OCI-LY7 (cell line): ENCODE measurements at regions not wholly inside any gene's neighbourhood (a gene's known extent, or its start where the extent isn't known, plus 50 kb on each side); places are given as distances from the start of the nearest gene placed in this dataset.
"Not testable (repeated sequence)": the region's sequence is repeated elsewhere in the genome, so short reads cannot be mapped to it uniquely, and the experiment has no call there.

Source experiments
- BruUV-seq: library from RNA; stranded (reverse); fragments of 400-500 nt; replicated peaks from 2 replicates; lab custom pipeline; 2021; lab: Mats Ljungman, UMichigan
- CTCF ChIA-PET: fragments of 300-600 bp; sonication (Branson Sonifier 250); formaldehyde crosslinking; loops from one replicate; lab custom pipeline; 2022; ENCODE audit warnings: antibody characterized with exemption; ENCODE audit not compliant: unreplicated experiment; lab: Charles Lee
- POLR2A ChIA-PET: fragments of 300-600 bp; sonication (Branson Sonifier 250); formaldehyde crosslinking; loops from one replicate; lab custom pipeline; 2022; ENCODE audit warnings: antibody characterized with exemption; lab: Charles Lee
- DNase-seq: peaks from one replicate; pipeline ENCODE4 v3.0.0-alpha.2; 2015; ENCODE audit warnings: low spot score
- H2AFZ ChIP-seq: fragments of 200-600 bp; sonication (generic), shearing (Covaris generic); 2 replicates; pipeline ENCODE4 v1.6.1; 2014; ENCODE audit warnings: mild to moderate bottlenecking, antibody characterized with exemption, low read length, moderate library complexity
- H3K27ac ChIP-seq: fragments of 200-600 bp; sonication (generic); 2 replicates; pipeline ENCODE4 v1.5.1; 2014; ENCODE audit warnings: mixed run types, low read depth, mild to moderate bottlenecking, moderate library complexity, low read length, inconsistent platforms; ENCODE audit not compliant: poor library complexity, severe bottlenecking
- H3K36me3 ChIP-seq: fragments of 200-600 bp; sonication (generic); 2 replicates; pipeline ENCODE4 v1.6.1; 2014; ENCODE audit warnings: mild to moderate bottlenecking, antibody characterized with exemption, low read length, moderate library complexity, mixed read lengths; ENCODE audit not compliant: insufficient read depth
- H3K4me1 ChIP-seq: fragments of 200-600 bp; sonication (generic); 2 replicates; pipeline ENCODE4 v1.5.1; 2014; ENCODE audit warnings: mild to moderate bottlenecking, low read length; ENCODE audit not compliant: insufficient read depth, poor library complexity, severe bottlenecking
- H3K4me2 ChIP-seq: fragments of 200-600 bp; sonication (generic); 2 replicates; pipeline ENCODE4 v1.6.1; 2014; ENCODE audit warnings: mild to moderate bottlenecking, low read length
- H3K4me3 ChIP-seq: fragments of 200-600 bp; sonication (generic); 2 replicates; pipeline ENCODE4 v1.5.1; 2014; ENCODE audit warnings: mild to moderate bottlenecking, low read depth, low read length; ENCODE audit not compliant: poor library complexity, severe bottlenecking
- H3K79me2 ChIP-seq: fragments of 200-600 bp; sonication (generic); 2 replicates; pipeline ENCODE4 v1.6.1; 2016; ENCODE audit warnings: low read depth, mild to moderate bottlenecking, low read length, moderate library complexity, mixed read lengths; ENCODE audit not compliant: insufficient read depth
- H3K9me2 ChIP-seq: fragments of 200-600 bp; sonication (generic); 2 replicates; pipeline ENCODE4 v1.6.1; 2016; ENCODE audit warnings: mild to moderate bottlenecking, low read length, mixed read lengths; ENCODE audit not compliant: insufficient read depth
- H3K9me3 ChIP-seq: fragments of 200-600 bp; sonication (generic); 2 replicates; pipeline ENCODE4 v1.6.1; 2014; ENCODE audit warnings: mild to moderate bottlenecking, mixed run types, low read length, mixed read lengths
- H4K20me1 ChIP-seq: fragments of 200-600 bp; sonication (generic); 2 replicates; pipeline ENCODE4 v1.6.1; 2014; ENCODE audit warnings: mild to moderate bottlenecking, antibody characterized with exemption, low read length, moderate library complexity, mixed read lengths; ENCODE audit not compliant: insufficient read depth
- EZH2phosphoT487 ChIP-seq: fragments of 200-600 bp; sonication (generic); IDR thresholded peaks from 2 replicates; pipeline ENCODE4 v1.6.1; 2018; ENCODE audit warnings: low read depth, borderline replicate concordance, mild to moderate bottlenecking, mixed run types, antibody characterized with exemption, low read length, moderate library complexity, mixed read lengths
- intact Hi-C: fragments of 100-400 bp; cut with micrococcal nuclease; formaldehyde crosslinking; loops from one replicate; pipeline ENCODE4 v1.10.0; 2022; ENCODE audit not compliant: unreplicated experiment
- TF ChIP-seq, protein P1 (sequence below): fragments of 200-600 bp; sonication (generic); conservative IDR thresholded peaks from 2 replicates; pipeline ENCODE4 v1.5.1; 2014; ENCODE audit warnings: mild to moderate bottlenecking, antibody characterized with exemption, low read length, moderate library complexity, mixed read lengths

DNA sequence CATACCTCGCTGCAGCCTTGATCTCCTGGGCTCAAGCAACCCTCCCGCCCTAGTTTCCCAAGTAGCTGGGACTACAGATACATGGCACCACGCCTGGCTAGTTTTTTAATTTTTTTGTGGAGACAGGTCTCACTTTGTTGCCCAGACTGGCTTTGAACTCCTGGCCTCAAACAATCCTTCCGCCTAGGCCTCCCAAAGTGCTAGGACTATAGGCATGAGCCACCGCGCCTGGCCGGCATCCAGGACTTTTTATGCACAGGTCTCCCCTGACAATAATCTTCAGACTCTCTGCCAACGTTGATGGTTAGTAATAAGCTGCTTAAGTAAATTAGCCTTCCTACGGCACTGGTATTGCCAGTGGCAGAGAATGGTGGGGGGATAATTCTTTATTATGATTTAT, 110.5 kb upstream of the MTHFD1L start:
- no peaks in the 10 kb centered on the region for H3K9me2 ChIP-seq
- no peak overlapping the region for H2AFZ ChIP-seq
- BruUV-seq = no TSS peak
- POLR2A ChIA-PET = no interaction called here
- no peaks in the 10 kb centered on the region for H3K36me3 ChIP-seq
- intact Hi-C loops = no loop called here
- H3K4me2 ChIP-seq = no peak overlapping the region
- H3K79me2 ChIP-seq = no peaks in the 10 kb centered on the region
- H4K20me1 ChIP-seq = no peaks in the 10 kb centered on the region
- H3K4me1 ChIP-seq = no peaks in the 10 kb centered on the region
- no peak for DNase-seq
- no peak overlapping the region for H3K4me3 ChIP-seq
- H3K27ac ChIP-seq = no peak overlapping the region
- CTCF ChIA-PET = no interaction called here
- H3K9me3 ChIP-seq = no peaks in the 10 kb centered on the region
- TF ChIP-seq, protein P1, sequence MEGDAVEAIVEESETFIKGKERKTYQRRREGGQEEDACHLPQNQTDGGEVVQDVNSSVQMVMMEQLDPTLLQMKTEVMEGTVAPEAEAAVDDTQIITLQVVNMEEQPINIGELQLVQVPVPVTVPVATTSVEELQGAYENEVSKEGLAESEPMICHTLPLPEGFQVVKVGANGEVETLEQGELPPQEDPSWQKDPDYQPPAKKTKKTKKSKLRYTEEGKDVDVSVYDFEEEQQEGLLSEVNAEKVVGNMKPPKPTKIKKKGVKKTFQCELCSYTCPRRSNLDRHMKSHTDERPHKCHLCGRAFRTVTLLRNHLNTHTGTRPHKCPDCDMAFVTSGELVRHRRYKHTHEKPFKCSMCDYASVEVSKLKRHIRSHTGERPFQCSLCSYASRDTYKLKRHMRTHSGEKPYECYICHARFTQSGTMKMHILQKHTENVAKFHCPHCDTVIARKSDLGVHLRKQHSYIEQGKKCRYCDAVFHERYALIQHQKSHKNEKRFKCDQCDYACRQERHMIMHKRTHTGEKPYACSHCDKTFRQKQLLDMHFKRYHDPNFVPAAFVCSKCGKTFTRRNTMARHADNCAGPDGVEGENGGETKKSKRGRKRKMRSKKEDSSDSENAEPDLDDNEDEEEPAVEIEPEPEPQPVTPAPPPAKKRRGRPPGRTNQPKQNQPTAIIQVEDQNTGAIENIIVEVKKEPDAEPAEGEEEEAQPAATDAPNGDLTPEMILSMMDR = no peak
- no peak for TF ChIP-seq EZH2phosphoT487

DNA sequence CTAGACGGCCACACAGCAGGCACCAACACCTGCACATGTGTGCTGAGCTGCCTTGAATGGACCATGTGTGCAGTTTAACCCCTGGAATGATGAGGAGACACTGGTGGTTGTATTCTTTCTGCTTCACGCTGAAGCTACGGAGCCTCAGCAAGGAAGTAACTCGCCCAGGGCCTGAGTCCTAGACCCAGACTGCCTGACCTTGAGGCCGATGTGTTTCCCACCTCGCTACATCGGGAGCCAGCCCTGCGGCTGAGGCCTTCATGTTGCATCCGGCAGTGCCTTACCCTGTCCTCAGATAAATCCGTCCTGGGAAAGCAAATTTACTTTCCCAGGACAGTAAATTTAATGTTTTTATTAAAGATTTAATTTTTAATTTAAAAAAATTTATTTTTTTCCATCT, 110.0 kb upstream of the MTHFD1L start:
- Histone ChIP-seq H2AFZ (no peak overlapping the region), H3K4me3 (no peak overlapping the region), H3K36me3 (no peaks in the 10 kb centered on the region), H3K4me1 (no peaks in the 10 kb centered on the region), H3K9me3 (no peaks in the 10 kb centered on the region), H3K4me2 (no peak overlapping the region), H3K79me2 (no peaks in the 10 kb centered on the region), H4K20me1 (no peaks in the 10 kb centered on the region), H3K27ac (no peak overlapping the region), H3K9me2 (no peaks in the 10 kb centered on the region)
- intact Hi-C loops = no loop called here
- DNase-seq = no peak
- CTCF ChIA-PET = no interaction called here
- TF ChIP-seq, protein P1 = no peak
- TF ChIP-seq EZH2phosphoT487 = no peak
- no TSS peak for BruUV-seq
- POLR2A ChIA-PET = no interaction called here

DNA sequence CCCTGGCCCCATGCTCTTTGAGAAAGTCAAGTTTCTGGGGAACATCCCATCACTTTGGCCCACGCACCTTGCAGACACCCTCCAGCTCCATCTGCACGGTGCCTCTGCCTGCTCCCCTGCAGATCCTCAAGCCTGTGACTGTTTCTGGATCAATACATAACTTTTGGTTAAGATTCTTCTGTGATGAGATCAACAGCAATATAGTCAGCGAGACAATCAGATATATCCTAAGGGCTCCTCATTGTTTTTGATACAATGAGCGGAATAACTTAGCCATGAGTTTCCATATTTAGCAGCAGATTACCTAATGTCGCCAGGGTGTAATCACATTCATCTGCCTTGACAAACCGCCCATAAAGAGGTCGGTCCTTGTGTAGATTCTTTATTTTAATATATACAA, 109.3 kb upstream of the MTHFD1L start:
- H3K79me2 ChIP-seq = no peaks in the 10 kb centered on the region
- H3K9me3 ChIP-seq = no peaks in the 10 kb centered on the region
- CTCF ChIA-PET = no interaction called here
- TF ChIP-seq EZH2phosphoT487 = no peak
- TF ChIP-seq, protein P1 = no peak
- no peak for DNase-seq
- no peaks in the 10 kb centered on the region for H3K36me3 ChIP-seq
- H3K9me2 ChIP-seq = no peaks in the 10 kb centered on the region
- intact Hi-C loops = no loop called here
- POLR2A ChIA-PET = interaction anchor here (0.6 to 0.9 kb wide), 3 partner anchors 30 to 227 kb away, joined by 3 read pairs; no protein-coding TSS in a partner anchor
- H3K4me3 ChIP-seq = no peak overlapping the region
- H3K4me2 ChIP-seq = no peak overlapping the region
- no TSS peak for BruUV-seq
- no peak overlapping the region for H3K27ac ChIP-seq
- H2AFZ ChIP-seq = no peak overlapping the region
- H3K4me1 ChIP-seq = no peaks in the 10 kb centered on the region
- no peaks in the 10 kb centered on the region for H4K20me1 ChIP-seq

DNA sequence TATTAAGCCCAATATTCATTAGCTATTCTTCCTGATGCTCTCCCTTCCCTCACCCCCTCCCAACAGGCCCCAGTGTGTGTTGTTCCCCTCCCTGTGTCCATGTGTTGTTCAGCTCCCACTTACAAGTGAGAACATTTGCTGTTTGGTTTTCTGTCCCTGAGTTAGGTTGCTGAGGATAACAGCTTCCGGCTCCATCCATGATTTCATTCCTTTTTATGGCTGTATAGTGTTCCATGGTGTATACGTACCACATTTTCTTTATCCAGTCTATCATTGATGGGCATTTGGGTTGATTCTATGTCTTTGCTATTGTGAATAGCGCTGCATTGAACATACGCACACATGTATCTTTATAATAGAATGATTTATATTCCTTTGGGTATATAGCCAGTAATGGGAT, 107.7 kb upstream of the MTHFD1L start:
- H3K36me3 ChIP-seq, H3K9me3 ChIP-seq, H3K4me1 ChIP-seq, H4K20me1 ChIP-seq, H3K4me3 ChIP-seq, DNase-seq, CTCF ChIA-PET, H3K27ac ChIP-seq, intact Hi-C loops, H3K79me2 ChIP-seq, BruUV-seq, H3K4me2 ChIP-seq, H2AFZ ChIP-seq, H3K9me2 ChIP-seq: not testable (repeated sequence)
- POLR2A ChIA-PET = interaction anchor here (2.0 kb wide), 1 partner anchor 10 kb away, joined by 8 read pairs; no protein-coding TSS in a partner anchor
